HG03095 (cell line): ENCODE measurements at regions not wholly inside any gene's neighbourhood (a gene's known extent, or its start where the extent isn't known, plus 50 kb on each side); places are given as distances from the start of the nearest gene placed in this dataset.
"Not testable (repeated sequence)": the region's sequence is repeated elsewhere in the genome, so short reads cannot be mapped to it uniquely, and the experiment has no call there.

Experiments used
- ATAC-seq: cut with Tn5 transposase; IDR thresholded peaks from one replicate; pipeline ENCODE4 v1.9.1; 2021; ENCODE audit warnings: moderate library complexity; ENCODE audit not compliant: unreplicated experiment

DNA sequence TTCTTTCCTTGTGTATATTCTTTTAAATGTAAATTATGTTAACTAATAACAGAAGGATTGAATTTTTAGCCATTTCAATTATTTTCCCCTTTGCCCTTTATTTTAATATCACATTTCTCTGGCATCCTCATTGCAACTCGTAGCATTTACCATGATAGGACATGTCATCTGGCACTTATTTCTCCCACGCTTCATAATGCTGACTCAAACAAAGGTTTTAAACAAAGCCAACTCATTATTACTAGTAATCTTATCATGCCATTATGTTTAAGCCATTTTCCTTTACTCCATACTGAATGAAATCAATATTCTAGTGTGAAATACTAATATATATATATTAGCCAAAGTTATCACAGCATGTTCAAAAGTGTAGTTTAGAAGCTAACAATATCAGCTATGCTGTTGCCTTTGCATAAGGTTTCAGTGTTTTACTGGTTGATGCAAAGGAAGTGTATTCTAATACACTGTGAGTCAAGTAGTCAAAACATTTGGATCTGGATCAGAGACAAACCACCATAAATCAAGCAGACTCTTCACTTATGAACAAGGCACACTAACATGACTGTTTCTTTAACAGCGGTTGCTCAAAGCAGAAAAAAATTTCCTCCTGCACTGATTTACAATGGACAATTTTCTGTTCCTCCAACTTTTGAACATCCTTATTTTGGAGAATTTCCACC, 281.6 kb downstream of the SLC7A11 start:
- no peak for ATAC-seq

DNA sequence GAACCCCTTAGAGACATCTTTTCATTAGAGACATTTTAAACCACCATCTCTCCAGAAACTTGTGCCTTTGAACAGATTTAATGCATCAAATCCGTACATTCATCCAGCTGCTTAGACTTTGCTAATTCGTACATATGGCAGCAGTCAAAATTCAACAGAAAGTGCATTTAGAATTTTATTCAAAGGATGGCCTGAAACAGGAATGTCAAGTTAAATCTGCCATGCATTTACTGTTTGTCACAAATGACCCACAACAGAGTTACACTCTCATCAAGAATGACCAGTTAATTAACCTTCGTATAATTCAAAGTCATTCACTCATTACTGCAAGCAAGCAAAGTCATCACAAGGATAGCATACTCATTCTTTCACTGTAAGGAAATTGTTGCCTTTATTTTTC, 284.3 kb downstream of the SLC7A11 start:
- ATAC-seq = no peak

DNA sequence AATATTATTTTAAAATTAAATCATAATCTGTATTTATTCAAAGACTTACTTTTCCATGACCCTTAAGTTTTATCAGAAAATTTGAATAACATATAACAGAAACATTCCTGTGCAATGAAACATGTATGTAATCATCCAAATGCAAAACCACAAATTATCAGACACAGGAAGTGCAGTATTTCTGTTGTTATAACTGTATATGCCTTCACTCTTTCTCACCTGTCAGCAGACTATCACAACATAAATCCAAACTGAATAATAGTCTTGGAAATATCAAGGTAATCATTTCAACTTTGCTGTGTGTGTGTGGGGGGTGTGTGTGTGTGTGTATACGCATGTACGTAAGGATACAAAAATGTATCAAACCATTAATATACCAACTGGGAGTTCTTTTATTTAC, 285.9 kb downstream of the SLC7A11 start:
- no peak for ATAC-seq

DNA sequence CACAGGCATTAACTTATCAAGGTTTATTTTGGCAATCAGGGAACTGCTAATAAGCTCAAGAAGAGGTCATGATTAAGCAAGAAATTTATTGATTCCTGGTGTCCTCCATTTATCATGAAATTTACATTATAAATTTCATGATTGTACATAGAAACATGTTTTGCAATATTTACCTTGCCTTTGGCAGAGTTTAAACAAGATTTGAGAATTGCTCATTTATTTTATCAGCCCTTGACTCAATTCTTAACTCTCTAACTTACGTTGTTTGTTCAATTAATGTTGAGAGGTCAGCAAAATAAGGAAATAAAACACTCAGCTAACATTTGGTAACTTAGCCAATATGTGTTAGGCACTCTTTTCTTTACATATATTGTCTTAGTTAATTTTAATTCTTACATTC, 286.6 kb downstream of the SLC7A11 start:
- no peak for ATAC-seq

DNA sequence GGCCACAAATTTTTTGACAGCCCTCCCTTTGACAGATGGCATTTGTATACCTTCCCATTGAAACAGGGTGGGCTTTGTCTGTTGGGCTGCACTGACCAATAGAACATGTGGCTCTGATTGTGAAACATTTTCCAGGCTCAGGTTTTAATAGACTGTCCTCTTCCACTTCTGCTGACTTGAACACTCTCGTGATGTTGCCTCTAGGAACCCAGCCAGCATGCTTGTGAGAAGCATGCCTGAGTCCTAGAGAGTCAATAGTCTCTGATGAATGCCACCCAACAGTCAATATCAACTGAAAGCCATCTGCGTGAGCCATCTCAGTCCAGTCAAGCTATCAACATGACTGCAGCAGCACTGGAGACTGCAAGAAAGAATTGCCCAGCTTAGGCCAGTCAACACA, 290.0 kb downstream of the SLC7A11 start:
- no peak for ATAC-seq

DNA sequence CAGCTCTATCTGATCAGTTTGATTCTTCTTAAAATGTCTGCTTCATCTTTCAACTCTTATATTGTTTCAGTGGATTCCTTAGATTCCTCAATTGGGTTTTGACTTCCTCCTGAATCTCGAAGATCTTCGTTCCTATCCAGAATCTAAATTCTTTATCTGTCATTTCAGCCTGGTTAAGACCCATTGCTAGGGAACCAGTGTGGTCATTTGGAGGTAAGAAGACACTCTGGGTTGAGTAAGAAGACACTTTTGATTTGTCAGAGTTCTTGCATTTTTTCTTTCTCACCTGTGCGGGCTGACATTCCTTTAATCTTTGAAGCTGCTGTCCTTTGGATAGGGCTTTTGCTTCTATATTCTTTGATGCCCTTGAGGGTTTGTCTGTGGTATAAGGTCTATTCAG, 291.9 kb downstream of the SLC7A11 start:
- ATAC-seq = no peak

DNA sequence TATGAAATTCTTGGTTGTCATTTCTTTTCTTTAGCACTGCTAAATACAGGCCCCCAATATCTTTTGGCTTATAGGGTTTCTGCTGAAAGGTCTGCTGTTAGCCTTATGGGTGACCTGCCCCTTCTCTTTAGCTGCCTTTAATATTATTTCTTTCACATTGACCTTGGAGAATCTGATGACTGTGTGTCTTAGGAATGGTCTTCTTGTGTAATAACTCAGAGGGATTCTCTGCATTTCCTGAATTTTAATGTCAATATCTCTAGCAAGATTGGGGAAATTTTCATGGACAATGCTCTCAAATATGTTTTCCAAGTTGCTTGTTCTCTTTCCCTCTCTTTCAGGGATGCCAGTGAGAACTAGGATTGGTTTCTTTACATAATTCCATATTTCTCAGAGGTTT, 292.4 kb downstream of the SLC7A11 start:
- no peak for ATAC-seq

DNA sequence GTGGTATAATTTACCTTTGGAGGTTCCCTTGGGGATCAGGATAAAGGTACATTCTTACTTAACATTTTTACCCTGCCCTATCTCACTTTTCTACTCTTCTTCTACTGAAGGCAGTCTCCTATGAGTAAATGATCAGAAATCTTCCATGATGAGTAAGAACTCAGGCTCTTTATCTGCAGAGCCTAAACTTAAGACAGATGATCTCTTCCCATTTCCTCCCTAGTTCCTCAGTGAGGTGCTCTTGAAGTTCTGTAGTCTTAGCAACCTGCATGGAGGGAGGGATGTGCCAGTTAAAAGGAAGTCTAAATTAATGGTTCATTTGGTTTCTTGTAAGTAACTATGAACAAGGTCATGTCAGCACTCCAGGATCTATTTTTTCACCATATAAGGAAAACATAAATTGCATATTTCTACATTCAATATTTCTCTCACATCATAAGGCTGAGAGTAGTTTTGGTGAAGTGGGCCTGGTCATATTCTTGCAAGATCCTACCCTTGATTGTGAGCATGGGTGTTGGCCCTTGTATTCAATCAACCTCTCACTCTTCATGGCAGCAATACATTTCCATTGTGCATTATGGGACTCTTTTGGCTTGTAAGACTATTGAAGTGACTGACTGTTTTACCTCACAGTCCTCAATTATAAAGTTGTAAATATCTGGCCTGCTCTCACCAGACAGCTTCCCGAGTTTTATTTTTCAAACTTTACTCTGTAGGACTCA, 295.5 kb downstream of the SLC7A11 start:
- no peak for ATAC-seq

DNA sequence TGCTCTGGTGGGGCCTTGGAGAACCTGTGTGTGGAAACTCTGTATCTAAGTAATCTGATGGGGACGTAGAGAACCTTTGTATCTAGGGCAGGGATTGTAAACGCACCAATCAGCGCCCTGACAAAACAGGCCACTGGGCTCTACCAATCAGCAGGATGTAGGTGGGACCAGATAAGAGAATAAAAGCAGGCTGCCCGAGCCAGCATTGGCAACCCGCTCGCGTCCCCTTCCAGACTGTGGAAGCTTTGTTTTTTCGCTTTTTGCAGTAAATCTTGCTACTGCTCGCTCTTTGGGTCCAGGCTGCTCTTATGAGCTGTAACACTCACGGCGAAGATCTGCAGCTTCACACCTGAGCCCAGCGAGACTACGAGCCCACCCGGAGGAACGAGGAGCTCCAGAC, 299.3 kb downstream of the SLC7A11 start:
- not testable (repeated sequence) for ATAC-seq

DNA sequence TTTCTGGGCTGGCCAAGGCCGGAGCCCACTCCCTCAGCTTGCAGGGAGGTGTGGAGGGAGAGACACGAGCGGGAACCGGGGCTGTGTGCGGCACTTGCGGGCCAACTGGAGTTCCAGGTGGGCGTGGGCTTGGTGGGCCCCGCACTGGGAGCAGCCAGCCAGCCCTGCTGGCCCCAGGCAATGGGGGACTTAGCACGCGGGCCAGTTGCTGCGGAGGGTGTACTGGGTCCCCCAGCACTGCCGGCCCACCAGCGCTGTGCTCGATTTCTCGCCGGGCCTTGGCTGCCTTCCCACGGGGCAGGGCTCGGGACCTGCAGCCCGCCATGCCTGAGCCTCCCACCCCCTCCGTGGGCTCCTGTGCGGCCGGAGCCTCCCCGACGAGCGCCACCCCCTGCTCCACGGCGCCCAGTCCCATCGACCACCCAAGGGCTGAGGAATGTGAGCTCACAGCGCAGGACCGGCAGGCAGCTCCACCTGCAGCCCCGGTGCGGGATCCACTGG, 300.1 kb downstream of the SLC7A11 start:
- ATAC-seq = not testable (repeated sequence)

DNA sequence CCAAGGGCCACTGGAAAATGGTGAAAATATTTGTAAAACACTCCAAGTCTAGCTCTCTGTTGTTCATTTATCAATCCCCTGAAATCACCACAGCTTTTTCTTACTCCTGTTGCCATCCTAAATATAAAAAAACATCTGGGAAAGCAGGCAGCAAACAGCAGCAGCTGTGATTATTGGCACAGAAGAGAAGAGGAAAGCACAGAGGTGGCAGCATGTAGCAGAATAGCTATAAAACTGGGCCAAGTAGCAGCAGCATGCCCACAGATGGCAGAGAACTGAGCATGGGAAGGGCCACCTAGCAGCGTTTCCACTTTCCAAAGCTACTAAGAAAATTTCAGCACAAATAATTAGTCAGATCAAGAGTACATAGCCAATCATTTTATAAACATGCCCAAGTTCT, 307.2 kb downstream of the SLC7A11 start:
- no peak for ATAC-seq

DNA sequence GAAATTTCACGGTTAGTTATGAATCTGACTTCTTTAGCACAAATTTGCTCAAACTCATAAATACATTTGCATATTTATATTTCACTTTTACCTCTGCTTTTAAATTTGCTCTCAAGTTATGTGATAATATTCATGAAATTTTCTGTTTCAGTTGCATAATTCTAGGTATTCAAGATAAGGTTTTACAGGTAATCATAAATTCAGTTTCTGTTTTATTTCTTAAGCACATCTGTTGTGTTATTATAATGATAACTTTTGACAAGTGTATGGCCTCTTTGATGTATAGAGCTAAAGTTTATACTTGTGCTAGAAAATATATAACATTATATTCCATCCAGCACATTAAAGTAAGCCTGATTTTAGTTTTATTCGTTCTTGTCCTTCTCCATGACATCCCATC, 308.1 kb downstream of the SLC7A11 start:
- no peak for ATAC-seq

DNA sequence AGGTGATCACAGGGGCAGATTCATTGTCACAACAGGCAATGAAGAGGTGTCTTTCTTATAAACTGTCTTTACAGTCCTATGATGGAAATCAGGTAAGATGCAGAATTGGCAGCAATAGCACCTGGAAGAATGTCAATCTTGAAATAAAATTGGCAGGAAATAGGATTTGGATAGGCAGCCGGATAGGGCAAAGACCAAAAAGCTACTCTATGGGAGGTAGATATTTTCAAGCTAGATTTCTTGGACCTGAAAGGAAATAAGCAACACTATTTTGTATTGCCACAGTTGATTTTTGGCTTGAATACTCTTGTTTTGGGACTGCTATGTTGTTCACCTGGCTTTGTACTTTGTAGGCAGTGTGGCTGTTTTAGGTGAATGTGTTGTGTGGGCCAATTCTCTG, 314.2 kb downstream of the SLC7A11 start:
- ATAC-seq = no peak

DNA sequence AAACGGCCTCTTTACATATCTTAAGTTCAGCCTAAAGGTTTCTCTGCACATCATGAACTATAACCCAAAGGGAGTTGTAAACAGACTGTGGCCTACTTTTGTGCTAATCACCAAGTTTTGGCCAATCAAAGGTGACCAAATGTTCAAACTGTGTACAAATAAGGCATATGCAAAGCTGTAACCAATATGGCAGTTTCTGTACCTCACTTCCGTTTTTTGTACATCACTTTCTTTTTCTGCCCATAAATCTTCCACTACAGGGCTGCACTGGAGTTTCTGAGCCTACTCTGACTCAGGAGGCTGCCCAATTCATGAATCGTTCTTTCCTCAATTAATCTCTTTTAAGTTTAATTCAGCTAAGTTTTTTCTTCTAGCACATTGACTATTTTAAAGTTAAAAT, 318.7 kb downstream of the SLC7A11 start:
- no peak for ATAC-seq

DNA sequence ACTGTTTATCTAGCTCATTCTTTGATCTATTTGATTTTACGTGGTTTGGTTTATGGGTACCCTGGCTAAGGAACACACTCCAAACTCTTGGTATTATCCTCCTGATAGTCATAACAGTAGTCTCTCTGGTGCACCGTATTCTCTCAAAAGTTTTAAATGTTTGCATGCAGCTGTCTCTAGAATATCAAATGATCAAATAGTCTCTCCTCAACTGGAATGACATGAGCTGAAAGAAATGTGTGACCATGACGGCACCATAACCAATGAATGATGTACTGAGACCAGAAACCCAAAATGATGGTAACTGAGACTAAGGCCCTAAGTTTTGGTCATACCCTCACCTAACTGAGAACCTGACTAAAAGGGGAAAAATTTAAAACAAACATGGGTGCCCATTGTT, 319.4 kb downstream of the SLC7A11 start:
- ATAC-seq = no peak

DNA sequence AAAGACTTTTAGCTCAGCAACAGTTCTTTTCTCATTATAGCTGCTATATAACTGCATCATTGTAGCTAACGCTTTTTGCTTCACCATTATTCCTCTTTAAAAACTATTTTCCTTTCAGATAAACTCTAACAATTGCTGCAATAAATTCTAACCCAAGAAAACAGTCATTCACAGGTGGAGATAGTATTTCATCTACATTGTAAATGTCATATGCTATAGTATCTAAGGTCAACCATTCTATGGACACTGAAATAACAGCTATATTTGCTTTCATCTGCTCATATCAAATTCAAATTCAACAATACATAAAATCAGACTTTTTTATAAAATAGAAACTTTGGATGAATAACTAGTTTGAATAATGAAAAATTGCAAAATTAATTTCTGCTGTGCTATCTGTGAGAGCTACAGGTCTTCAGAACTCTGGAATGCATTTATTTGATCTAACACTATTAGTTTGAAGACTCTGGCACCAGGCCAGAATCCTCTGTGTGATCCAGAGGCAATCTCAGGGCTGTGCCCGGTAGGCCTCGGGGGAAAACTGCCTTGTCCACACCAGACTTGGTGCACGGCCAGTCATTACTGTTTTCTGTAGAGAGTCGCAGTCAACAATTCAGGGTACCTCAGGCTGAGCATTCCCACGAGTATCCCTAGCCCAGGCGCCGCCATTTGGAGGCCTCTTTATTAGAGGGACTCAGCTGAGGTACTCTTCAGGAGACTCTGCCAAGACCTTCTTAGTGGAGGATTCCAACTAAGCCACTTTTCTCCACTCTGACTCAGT, 332.4 kb downstream of the SLC7A11 start:
- ATAC-seq = no peak

DNA sequence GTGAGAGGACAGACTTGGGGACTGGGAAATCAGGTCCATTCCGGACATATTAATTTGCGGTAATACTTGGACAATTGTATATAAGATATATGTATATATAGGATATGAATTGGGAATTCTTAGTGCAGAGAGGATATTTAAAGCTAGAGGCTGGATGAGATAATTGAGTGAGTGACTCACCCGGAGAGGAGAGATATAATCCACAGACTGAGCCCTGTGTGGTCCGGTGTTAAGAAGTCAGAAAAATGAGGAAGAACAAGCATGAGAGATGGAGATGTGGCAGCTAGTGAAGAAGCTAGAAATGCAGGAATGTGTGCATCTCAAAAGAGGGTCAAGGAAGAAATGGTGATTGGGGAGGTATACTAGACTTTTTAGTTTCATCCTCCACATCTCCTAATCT, 336.2 kb downstream of the SLC7A11 start:
- no peak for ATAC-seq

DNA sequence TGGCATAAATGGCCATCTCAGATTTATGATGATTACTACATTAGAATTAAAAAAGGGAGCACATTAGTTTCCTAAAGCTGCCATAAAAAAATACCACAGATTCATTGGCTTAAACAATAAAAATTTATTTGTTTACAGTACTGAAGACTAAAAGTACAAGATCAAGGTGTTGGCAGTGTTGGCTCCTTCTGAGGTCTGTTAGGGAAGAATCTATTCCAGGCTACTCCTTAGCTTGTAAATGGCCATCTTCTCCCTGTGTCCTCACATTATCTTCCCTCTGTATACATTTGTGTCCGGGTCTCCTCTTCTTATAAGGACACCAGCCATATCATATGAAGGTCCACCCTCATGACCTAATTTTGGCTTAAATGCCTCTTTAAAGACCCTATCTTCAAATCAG, 341.0 kb downstream of the SLC7A11 start:
- ATAC-seq = no peak

DNA sequence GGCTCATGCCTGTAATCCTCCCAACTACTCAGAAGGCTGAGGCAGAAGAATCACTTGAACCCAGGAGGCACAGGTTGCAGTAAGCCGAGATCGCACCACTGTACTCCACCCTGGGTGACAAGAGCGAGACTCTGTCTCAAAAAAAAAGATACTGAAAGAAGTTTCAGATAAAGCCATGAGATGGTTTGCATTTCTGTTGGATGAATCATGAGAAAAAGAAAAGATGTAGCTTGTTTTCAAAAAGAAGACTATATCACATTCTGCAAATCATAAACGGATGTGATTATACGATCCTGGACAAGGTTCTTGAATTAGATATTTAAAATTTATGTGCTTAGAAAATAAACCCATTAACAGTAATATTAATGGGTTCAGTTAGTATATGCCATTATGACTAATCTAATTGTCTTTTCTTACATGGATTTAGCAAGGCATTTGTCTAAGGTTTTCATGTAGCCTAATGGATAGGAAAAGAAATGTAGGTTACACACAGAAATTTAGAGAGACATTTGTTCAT, 345.9 kb downstream of the SLC7A11 start:
- no peak for ATAC-seq

DNA sequence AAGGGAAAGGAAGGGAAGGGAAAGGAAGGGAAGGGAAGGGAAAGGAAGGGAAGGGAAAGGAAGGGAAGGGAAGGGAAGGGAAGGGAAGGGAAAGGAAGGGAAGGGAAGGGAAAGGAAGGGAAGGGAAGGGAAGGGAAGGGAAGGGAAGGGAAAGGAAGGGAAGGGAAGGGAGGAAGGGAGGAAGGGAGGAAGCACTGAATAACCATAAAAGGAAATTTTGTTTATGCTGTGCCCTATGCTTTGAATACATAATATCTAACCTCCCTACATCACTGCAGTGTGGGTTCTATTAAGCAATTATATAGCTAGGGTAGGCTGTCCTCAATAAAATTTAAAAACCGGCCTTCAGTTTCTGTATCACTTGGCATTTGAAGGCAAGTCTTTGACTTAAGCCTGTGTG, 346.6 kb downstream of the SLC7A11 start:
- not testable (repeated sequence) for ATAC-seq

DNA sequence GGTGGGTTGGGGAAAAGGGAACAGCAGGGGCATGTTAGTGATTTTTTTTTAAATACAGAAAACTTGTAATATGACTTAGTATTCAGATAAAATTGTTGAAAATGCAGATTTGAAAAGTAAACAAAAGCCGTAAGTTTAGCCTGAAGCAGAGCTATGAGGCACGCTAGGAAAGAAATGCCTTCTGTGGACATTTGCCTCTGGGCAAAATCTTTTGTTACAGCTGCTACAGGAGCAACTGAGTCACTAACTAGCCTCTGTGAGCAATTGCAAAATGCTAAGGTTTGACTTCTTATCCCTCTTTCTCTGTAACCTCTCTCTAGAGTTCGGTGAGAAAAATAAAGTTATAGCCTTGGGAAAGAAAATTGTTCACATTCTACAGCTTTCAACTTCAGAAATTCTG, 350.0 kb downstream of the SLC7A11 start:
- no peak for ATAC-seq

DNA sequence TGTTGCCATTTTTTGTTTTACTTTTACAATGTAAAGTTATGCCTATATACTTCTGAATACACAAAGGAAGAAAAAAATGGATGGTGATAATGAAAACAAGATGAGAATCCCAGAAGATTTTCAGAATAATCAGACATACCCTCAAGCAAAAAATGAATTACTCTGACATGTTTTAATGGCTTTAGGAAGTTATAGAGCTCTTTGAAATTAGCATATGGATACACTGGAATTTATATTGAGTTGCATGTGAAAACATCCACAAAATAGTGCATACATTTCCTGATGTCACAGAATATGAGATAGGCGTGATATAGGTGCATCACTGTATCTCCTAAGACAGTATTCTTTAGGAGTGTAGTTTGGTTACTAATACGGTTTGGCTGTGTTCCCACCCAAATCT, 351.3 kb downstream of the SLC7A11 start:
- no peak for ATAC-seq
